ENCODE measurements at regions not wholly inside any gene's neighbourhood (a gene's known extent, or its start where the extent isn't known, plus 50 kb on each side); places are given as distances from the start of the nearest gene placed in this dataset.
"Not testable (repeated sequence)": the region's sequence is repeated elsewhere in the genome, so short reads cannot be mapped to it uniquely, and the experiment has no call there.

DNA sequence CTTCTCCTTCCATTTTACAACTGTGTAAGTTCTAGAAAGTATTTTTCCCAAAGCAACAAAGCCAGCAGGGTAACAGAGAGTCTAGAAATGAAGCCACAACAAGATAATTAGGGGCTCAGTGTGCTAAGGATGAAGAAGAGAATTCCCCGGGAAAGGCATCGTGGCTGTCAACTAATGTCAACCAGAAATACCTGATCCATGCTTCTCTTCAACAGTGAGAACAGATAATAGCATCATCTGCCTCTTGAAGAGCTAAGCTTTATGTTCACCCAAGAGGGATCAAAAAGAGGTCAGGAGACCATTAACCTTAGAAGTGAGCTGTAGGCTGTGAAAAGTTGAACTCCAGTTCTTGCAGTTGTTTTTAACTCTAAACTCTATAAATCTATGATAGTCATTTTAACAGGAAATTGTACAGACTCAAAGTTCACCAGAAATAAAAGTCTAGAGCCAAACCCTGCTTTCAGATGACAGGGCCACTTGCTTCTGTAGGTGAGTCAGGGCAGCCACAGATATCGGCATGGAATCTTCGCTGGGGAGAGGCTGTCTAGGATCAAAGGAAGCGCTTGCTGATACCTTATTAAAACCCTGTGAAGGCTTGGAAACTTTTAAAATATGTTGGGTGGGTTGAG, 540.7 kb upstream of the ID2 start:
- in situ Hi-C loops (cut with MboI; ENCODE audit: low sequenced_read_pairs), result no loop called here

- in situ Hi-C loops (cut with MboI; ENCODE audit: low sequenced_read_pairs), result no loop called here
Measured at GRCh38 chr2:8141780-8142179, 540.1 kb upstream of the ID2 start.

DNA sequence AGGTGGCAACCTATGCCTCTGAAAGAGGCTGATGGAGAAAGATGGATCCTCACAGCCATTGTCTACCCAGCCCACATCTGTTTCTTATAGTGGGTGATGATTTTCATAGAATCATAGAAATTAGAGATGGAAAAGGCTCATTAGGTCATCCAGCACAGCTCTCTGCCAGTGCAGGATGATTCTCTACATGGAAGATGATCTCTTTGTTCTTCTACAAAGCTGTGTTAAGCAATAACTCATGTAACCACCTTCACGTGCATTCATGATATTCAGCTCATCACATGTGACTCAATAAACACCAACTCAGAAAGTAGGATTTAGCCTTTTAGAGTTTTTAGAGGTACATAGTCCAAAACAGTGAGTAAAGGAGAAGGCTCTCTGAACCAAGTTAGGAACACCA, 539.4 kb upstream of the ID2 start:
- in situ Hi-C loops (cut with MboI; ENCODE audit: low sequenced_read_pairs), result no loop called here

DNA sequence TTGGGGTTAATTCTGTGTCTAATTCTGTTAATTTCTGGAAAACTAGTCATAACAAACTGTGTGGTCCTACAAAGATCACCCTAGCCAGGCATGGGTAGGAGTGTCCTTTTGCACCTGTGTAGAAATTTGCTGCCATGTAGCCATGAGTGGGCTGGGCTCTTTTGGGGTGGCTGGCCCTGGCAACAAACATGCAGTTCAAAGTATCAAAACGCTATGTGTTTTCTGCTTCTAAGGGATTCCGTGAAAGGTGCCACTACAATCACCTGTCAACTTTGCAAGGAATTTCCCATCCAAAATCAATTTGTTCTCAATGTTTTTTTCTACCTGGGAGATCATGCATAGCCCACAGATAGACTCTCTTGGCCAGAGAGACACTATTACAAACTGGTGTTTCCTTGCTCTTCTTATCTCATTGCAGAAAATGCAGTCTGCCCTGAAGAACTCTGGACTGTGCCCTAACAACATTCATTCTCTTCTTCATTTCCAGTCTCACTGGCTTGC, 537.7 kb upstream of the ID2 start:
- in situ Hi-C loops (cut with MboI; ENCODE audit: low sequenced_read_pairs), result no loop called here

- in situ Hi-C loops (cut with MboI; ENCODE audit: low sequenced_read_pairs), result no loop called here
Measured at GRCh38 chr2:8144785-8145184, 537.1 kb upstream of the ID2 start.

GRCh38 chr2:8145375-8145774, 536.5 kb upstream of the ID2 start:
- in situ Hi-C loops (cut with MboI; ENCODE audit: low sequenced_read_pairs), result not testable (repeated sequence)

DNA sequence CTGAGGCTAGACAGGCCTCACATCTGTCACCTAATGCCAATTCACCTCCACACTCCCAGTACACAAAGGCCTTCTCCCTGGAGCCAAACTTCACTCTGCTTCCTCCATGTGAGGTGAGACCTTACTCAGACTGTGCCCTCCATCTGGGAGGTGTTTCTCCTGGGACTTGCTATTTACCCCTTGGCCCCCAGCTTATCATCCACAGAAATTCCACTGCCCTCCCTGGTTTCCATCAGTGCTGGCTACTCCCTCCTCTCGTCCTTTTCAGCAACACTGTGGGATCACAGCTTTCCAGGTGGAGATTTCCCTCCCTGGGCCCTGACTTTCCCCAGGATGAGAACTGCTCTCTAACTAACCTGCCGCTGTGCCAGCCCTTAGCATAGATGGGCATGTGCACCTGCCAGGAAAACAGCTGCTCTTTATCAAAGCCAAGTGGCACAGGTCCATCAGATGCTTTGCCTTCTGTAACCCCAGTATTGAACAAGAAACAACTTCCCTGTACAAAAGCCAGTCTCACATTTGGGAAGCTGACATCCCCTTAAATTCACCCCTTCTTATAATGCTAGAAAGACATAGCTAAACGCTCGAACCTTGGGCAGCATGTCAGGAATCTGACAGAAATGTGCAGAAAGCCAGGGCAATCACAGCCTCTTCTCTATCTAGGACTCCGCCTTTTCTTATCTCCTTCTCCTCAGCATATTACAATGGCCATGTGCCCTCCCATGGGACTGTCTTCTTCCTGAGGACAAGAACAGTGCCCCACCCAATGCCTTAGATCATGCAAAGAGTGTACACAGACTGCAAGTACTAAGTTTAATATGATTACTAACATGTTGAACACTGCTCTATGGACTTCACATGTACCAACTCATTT, 535.5 kb upstream of the ID2 start:
- in situ Hi-C loops (cut with MboI; ENCODE audit: low sequenced_read_pairs), result no loop called here

GRCh38 chr2:8148260-8149006, 533.4 kb upstream of the ID2 start:
- in situ Hi-C loops (cut with MboI; ENCODE audit: low sequenced_read_pairs), result no loop called here

GRCh38 chr2:8149007-8149405, 532.9 kb upstream of the ID2 start:
- in situ Hi-C loops (cut with MboI; ENCODE audit: low sequenced_read_pairs), result no loop called here

GRCh38 chr2:8149985-8150539, 531.8 kb upstream of the ID2 start:
- in situ Hi-C loops (cut with MboI; ENCODE audit: low sequenced_read_pairs), result no loop called here

DNA sequence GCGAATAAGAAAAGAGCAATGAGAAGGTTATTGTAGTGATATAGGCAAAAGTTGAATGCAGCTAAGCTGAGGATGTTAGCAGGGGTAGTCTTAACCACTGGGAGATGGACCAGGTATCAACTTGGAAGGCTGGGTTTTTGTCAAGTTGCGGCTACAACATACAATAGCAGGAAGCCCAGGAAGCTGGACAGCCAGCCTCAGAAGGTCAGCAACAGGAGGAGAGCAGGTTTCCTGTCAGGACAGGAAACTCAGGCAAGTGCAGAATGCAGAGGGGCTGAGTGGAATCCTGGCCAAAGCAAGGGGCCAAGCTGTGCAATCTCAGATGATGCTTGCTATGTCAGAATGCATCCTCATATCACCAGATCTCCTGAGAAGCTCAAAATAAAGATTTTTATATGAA, 530.0 kb upstream of the ID2 start:
- in situ Hi-C loops (cut with MboI; ENCODE audit: low sequenced_read_pairs), result no loop called here

DNA sequence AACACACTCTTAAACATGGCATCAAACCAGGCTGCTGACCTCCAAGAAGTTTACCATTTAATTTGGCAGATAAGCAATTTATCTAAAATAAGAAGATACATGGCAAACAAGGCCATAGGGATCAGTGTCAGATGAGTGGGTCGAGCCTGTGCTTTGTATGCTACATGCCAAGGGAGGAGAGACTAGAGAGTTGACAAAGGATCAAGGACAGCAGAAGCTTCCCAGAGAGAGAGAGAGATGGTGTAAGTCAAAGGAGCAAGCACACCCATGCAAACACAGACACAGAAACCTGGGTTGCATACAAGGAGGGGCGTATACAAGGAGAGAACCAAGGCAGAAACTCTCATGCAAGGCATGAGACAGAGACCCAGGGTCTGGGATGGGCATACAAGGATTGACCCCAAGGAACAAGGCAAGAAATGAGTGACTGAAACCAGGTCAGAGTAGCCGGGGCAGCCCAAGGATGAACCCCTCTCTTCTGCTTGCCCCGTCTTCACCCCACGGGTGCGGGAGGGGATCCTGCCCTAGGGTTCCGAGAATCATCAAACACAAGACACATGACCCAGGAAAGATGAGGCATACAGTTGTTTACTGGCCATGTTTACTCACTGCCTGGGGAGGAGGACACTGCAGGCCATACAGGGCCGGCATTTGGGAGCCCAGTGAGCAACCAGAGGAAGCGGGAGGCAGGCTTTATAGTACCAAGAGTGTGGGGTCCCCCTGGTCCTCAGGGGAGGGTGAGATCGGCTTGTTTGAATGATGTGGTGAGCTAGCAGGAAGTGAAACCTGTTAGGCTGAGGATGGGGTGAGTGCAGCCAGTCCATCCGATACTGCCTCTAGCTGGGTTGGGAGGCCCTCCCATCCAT, 529.2 kb upstream of the ID2 start:
- in situ Hi-C loops (cut with MboI; ENCODE audit: low sequenced_read_pairs), result no loop called here

DNA sequence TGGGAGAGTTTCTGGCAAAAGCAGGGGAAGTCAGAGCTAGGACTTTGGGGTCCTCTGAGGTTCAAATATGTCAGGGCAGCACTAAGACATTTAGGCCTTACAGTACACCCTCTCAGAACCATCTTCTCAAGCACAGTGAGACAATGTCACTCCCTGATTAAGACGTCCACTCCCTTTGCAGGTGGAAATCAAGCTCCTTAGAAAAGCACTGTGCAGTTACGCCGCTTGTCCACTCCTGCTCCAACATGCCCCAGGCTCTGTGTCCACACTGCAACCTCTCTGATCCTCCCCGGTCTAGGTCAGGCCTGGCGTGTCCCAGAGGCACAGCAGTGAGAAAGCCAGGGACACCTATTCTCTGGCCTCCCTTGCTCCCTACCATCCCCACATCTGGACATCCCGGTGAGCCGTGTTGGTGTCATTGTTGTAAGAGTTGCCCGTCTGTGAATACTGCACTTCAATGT, 528.6 kb upstream of the ID2 start:
- in situ Hi-C loops (cut with MboI; ENCODE audit: low sequenced_read_pairs), result no loop called here

DNA sequence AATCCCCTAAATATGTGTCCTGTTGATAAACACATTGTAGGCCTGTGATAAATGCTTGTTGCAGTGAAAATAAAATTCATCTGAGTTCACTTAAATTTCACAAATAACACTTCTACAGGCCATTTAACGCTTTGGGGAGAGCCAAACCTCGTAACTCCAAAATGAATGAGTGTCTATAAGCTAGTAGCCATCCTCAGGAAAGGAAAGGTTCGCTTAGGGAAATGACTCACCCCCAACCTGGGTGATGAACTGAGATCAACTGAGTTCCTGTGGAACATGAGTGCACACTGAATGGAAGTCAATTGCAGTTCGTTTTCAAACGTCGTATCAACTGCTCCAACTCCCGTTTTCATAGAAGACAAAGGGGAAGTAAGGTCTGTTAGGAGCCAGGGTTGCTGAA, 527.6 kb upstream of the ID2 start:
- in situ Hi-C loops (cut with MboI; ENCODE audit: low sequenced_read_pairs), result no loop called here

DNA sequence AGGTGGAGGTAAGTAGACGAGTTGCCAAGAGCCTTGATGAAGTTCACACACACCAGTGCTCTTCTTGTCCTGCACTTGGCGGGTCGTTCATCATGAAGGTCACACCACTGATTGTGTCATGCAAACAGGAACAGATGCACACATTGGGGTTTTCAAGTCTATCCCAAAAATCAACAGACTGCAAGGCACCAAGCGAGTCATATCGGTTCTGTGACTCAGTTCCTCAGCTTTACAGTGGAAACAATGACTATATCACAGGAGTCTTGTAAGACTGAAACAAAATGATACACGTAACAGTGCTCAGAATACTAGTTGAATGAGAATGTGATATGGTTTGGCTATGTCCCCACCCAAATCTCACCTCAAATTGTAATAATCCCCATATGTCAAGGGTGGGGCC, 526.9 kb upstream of the ID2 start:
- in situ Hi-C loops (cut with MboI; ENCODE audit: low sequenced_read_pairs), result no loop called here

GRCh38 chr2:8157621-8158430, 524.0 kb upstream of the ID2 start:
- in situ Hi-C loops (cut with MboI; ENCODE audit: low sequenced_read_pairs), result no loop called here

DNA sequence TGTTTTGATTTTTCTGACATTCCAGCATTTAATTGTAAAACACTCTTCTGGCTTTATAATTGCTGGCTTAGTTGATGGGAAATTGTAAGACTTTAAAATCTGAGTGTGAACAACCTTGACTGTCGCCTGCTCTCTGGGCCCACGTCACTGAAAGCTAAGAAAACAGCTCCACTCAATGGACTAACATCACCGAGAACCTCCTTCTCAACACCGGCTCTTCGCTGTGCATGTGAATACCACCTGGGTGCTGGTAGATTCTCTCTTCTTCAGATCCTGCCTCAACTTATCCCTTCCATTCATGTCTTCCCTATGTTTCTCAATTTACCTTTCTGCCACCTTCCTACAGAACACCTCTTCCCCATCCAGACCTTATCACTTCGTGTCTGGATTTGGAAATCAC, 523.1 kb upstream of the ID2 start:
- in situ Hi-C loops (cut with MboI; ENCODE audit: low sequenced_read_pairs), result no loop called here

- in situ Hi-C loops (cut with MboI; ENCODE audit: low sequenced_read_pairs), result no loop called here
Measured at GRCh38 chr2:8159211-8159965, 522.5 kb upstream of the ID2 start.
